ENCODE measurements at regions not wholly inside any gene's neighbourhood (a gene's known extent, or its start where the extent isn't known, plus 50 kb on each side); places are given as distances from the start of the nearest gene placed in this dataset.

- WGBS (ENCODE audit: low lambda C conversion rate, missing lambda C conversion rate): 95% methylated on average over 2 of the region's 2 CpGs
- Histone ChIP-seq H3K9me3 (ENCODE audit: low read depth) (no peaks in the 10 kb centered on the region), H2AFZ (no peak overlapping the region), H3K4me1 (ENCODE audit: insufficient read depth) (no peaks in the 10 kb centered on the region), H3K27me3 (no peaks in the 10 kb centered on the region), H3K4me3 (no peak overlapping the region), H4K20me1 (ENCODE audit: insufficient read depth, poor library complexity, severe bottlenecking) (no peaks in the 10 kb centered on the region), H3K27ac (no peak overlapping the region), H3K9me2 (replicated peaks; ENCODE audit: insufficient read depth) (no peaks in the 10 kb centered on the region), H3K4me2 (no peak overlapping the region), H3K79me2 (no peaks in the 10 kb centered on the region), H3K36me3 (replicated peaks; ENCODE audit: insufficient read depth, low read depth) (no peaks in the 10 kb centered on the region)
- no peak for DNase-seq (ENCODE audit: low spot score)
- TF ChIP-seq EZH2phosphoT487 (IDR thresholded peaks at IDR 0.05; ENCODE audit: low read depth, severe bottlenecking, unreplicated experiment) (no peak), CTCF (IDR thresholded peaks at IDR 0.05; ENCODE audit: poor library complexity) (no peak), EZH2 (IDR thresholded peaks at IDR 0.05; ENCODE audit: borderline replicate concordance) (no peak)
Observed at GRCh38 chr12:18872770-18873169, 134.9 kb downstream of the CAPZA3 start.

GRCh38 chr12:18878676-18879180 lies 140.8 kb downstream of the CAPZA3 start:
- Histone ChIP-seq H3K9me3 (ENCODE audit: low read depth) (no peaks in the 10 kb centered on the region), H3K4me3 (no peak overlapping the region), H3K4me2 (no peak overlapping the region), H3K27ac (no peak overlapping the region), H3K79me2 (no peaks in the 10 kb centered on the region), H3K9me2 (replicated peaks; ENCODE audit: insufficient read depth) (no peaks in the 10 kb centered on the region), H3K4me1 (ENCODE audit: insufficient read depth) (no peaks in the 10 kb centered on the region), H3K27me3 (no peaks in the 10 kb centered on the region), H4K20me1 (ENCODE audit: insufficient read depth, poor library complexity, severe bottlenecking) (no peaks in the 10 kb centered on the region), H2AFZ (no peak overlapping the region), H3K36me3 (replicated peaks; ENCODE audit: insufficient read depth, low read depth) (no peaks in the 10 kb centered on the region)
- no peak for TF ChIP-seq CTCF (IDR thresholded peaks at IDR 0.05; ENCODE audit: poor library complexity)
- TF ChIP-seq EZH2phosphoT487 (IDR thresholded peaks at IDR 0.05; ENCODE audit: low read depth, severe bottlenecking, unreplicated experiment): no peak
- TF ChIP-seq EZH2 (IDR thresholded peaks at IDR 0.05; ENCODE audit: borderline replicate concordance): no peak
- 92% methylated on average over 2 of the region's 2 CpGs for WGBS (ENCODE audit: low lambda C conversion rate, missing lambda C conversion rate)
- no peak for DNase-seq (ENCODE audit: low spot score)

- H2AFZ ChIP-seq: no peak overlapping the region
- no peaks in the 10 kb centered on the region for H3K27me3 ChIP-seq
- no peak overlapping the region for H3K4me2 ChIP-seq
- TF ChIP-seq EZH2phosphoT487 (IDR thresholded peaks at IDR 0.05; ENCODE audit: low read depth, severe bottlenecking, unreplicated experiment) (no peak), CTCF (IDR thresholded peaks at IDR 0.05; ENCODE audit: poor library complexity) (no peak), EZH2 (IDR thresholded peaks at IDR 0.05; ENCODE audit: borderline replicate concordance) (no peak)
- H3K79me2 ChIP-seq: no peaks in the 10 kb centered on the region
- DNase-seq (ENCODE audit: low spot score): no peak
- H3K27ac ChIP-seq: no peak overlapping the region
- H3K9me3 ChIP-seq (ENCODE audit: low read depth): no peaks in the 10 kb centered on the region
- WGBS (ENCODE audit: low lambda C conversion rate, missing lambda C conversion rate): 66% methylated on average over 5 of the region's 5 CpGs
- H3K36me3 ChIP-seq (replicated peaks; ENCODE audit: insufficient read depth, low read depth): no peaks in the 10 kb centered on the region
- H3K9me2 ChIP-seq (replicated peaks; ENCODE audit: insufficient read depth): no peaks in the 10 kb centered on the region
- no peaks in the 10 kb centered on the region for H3K4me1 ChIP-seq (ENCODE audit: insufficient read depth)
- H3K4me3 ChIP-seq: no peak overlapping the region
- no peaks in the 10 kb centered on the region for H4K20me1 ChIP-seq (ENCODE audit: insufficient read depth, poor library complexity, severe bottlenecking)
Observed at GRCh38 chr12:18882690-18883089, 144.8 kb downstream of the CAPZA3 start.

GRCh38 chr12:18886962-18887361 lies 149.0 kb downstream of the CAPZA3 start:
- no peaks in the 10 kb centered on the region for H3K9me3 ChIP-seq (ENCODE audit: low read depth)
- H2AFZ ChIP-seq: no peak overlapping the region
- no peaks in the 10 kb centered on the region for H3K9me2 ChIP-seq (replicated peaks; ENCODE audit: insufficient read depth)
- no peak overlapping the region for H3K4me2 ChIP-seq
- no peaks in the 10 kb centered on the region for H3K4me1 ChIP-seq (ENCODE audit: insufficient read depth)
- H3K36me3 ChIP-seq (replicated peaks; ENCODE audit: insufficient read depth, low read depth): no peaks in the 10 kb centered on the region
- no peaks in the 10 kb centered on the region for H4K20me1 ChIP-seq (ENCODE audit: insufficient read depth, poor library complexity, severe bottlenecking)
- TF ChIP-seq EZH2phosphoT487 (IDR thresholded peaks at IDR 0.05; ENCODE audit: low read depth, severe bottlenecking, unreplicated experiment) (no peak), CTCF (IDR thresholded peaks at IDR 0.05; ENCODE audit: poor library complexity) (no peak), EZH2 (IDR thresholded peaks at IDR 0.05; ENCODE audit: borderline replicate concordance) (no peak)
- no peaks in the 10 kb centered on the region for H3K79me2 ChIP-seq
- H3K27ac ChIP-seq: no peak overlapping the region
- no peak overlapping the region for H3K4me3 ChIP-seq
- DNase-seq (ENCODE audit: low spot score): no peak
- no peaks in the 10 kb centered on the region for H3K27me3 ChIP-seq
- 69% methylated on average over 3 of the region's 3 CpGs for WGBS (ENCODE audit: low lambda C conversion rate, missing lambda C conversion rate)

Measured in hepatocyte (in vitro differentiated cells).